SIG-M5 treated with dmso at 0.1 percent for 504 hours (cell line): ENCODE measurements at regions not wholly inside any gene's neighbourhood (a gene's known extent, or its start where the extent isn't known, plus 50 kb on each side); places are given as distances from the start of the nearest gene placed in this dataset.

Source experiments
- DNase-seq: peaks from one replicate; lab custom pipeline; 2025; ENCODE audit not compliant: unreplicated experiment; lab: John Stamatoyannopoulos, UW

DNA sequence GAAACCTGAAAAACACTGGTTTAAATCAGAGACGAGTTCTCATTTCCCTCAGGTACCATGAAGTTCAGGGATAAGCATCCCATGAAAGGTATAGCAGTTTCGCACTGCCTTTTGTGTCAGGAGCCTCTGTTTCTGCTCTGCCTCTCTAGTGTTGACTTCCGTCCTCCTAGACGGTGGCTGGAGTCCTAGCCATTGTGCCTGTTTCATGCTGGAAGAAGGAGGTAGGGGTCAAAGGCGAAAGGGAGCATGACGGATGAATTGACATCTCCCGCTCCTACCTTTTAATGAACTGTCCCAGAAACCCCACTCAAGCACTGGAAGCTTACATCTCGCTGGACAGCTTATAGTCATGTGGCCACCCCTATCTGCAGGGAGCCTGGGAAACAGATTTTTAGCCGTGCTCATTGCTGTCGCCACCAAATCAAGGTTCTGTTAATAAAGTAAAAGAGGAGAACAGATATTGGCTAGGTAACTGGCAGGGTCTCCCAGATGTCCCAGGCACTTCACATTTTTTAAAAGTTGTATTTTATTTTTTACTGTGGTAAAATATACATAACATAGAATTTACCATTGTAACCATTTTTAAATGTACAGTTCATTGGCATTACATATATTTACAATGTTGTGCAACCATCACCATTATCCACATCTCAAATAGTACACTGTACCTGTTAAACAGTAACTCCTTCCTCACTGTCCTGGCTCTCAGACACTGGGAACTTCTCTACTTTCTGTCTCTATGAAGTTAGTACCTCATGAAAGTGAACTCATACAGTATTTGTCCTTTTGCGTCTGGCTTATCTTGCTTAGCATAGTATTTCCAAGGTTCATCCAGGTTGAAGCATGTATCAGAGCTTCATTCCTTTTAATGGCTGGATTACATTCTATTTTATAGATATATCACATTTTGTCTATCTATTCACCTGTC lies 55.0 kb upstream of the CTLA4 start:
- DNase-seq = no peak

DNA sequence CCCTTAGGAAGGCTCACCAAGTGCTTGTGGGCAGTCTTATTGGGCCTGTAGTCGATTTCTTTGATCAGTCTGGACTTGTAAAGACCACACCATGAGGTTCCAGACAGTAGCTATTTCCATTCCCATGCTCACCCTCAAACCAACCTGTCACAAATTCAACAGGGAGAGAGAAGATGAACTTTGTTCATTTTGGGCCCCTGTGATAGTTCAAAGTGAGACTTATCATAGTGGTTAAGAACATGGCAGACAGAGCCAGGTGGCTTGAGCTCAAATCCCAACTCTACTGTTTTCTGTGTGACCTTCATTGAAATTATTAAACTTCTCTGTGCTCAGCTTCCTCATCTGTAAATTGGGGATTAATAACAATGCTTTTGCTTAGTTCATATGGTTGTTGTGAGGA lies 53.9 kb upstream of the CTLA4 start:
- DNase-seq = no peak

DNA sequence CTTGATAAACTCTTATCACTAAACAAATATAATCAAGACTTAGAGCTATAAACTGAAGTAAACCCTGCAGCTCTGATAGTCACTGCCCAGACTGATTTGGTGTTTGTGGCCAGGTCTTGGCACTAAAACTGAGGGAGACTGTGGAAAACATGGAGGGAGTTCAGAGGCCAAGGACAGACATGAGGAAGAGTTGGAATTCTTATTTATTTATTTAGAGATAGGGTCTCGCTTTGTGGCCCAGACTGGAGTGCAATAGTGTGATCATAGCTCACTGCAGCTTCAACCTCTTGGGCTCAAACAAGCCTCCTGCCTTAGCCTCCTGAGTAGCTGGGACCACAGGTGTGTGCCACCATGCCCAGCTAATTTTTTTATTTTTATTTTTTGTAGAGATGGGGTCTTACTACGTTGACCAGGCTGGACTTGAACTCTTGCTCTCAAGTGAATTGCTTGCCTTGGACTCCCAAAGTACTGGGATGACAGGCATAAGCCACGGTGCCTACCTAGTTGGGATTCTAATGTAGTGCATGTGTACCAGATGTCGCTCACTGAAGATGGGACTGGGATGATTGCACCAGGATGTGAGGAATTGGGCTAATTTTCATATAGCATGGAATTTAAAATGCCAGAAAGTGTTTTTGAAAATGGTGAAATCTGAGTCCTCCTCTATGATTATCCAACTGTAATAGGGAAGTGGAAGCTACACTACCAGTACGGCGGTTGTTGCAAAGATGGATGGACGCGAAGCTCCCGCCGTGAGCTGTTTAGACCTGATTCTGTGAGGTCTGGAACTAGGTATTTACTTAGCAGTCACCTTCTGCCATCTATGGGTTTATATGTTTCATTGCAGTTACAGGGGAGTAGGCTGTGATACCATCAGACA lies 52.7 kb upstream of the CTLA4 start:
- DNase-seq = peak; percentile 86

DNA sequence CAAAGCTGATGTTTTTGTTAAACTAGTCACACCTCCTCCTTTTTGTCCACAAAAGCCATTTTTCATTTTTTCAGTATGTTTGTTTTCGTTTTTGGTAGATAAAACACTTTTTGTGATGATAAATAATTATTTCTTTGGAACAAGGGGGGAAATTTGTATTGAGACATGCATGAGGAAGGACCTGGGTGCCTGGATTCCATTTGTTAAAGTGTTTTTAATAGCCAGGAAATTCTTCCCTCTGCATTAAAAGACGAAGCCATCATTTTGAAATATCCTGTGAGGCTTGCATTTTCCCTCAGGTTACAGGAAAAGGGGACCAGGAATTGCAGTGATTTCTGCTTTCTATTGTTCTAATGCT lies 52.1 kb upstream of the CTLA4 start:
- no peak for DNase-seq

DNA sequence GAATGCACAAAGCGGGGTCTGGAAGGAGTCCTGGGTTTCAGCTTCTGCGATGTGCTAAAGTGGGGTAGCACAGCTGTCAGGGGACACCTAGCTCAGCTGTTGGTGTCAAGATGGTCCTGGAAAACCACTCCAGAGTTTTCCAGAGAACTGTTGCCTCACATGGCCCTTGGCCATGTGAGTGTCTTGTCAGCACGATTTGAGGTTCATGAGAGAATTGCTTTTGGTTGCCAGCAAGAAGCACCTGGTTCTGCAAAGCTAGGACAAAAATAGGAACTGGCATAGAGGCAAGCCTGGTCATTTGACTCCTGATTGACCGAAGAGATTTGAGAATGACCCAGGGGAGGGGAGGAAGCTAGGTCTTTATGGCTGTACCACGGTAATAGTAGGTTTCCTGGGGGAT lies 50.4 kb upstream of the CTLA4 start:
- DNase-seq = no peak
